ENCODE measurements at regions not wholly inside any gene's neighbourhood (a gene's known extent, or its start where the extent isn't known, plus 50 kb on each side); places are given as distances from the start of the nearest gene placed in this dataset.
"Not testable (repeated sequence)": the region's sequence is repeated elsewhere in the genome, so short reads cannot be mapped to it uniquely, and the experiment has no call there.

DNA sequence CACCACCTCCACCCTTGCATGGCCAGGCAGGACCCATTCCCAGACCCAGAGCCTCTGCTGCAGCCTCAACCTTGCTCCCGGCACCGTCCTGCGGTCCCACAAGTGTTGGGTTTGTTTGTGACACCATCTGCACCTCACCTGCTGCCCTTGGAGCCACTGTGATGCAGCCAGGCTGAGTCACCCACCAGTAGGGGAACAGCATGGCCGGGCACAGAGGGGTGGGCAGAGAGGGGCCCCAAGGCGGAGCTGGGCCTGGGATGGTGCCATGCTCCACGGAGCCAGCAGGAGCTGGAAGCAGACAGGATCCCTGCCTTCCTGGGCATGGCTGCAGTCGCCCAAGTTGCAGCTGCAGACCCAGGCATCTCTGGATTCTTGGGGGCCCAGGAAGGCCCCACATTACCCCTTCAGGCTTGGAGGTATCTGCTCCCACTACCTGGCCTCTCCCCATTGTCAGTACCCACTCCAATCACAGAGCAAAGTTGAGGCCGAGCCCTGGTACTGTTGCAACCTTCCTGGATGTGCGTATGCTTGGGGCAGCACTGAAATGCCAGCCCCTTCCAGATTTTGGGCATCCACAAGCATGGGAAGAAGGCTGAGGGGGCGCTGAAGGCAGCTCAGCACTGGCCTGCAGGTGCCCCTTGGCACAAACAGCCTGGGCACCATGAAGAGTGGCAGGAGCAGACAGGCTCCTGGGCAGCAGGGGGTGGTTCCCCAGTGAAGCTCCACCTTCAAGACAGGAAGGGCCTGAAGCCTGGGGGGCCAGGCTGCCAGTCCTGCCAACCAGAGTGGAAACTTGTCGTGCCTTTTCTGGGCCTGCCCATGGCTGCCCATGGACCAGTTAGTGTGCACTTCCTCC, 172.8 kb downstream of the MATN1 start:
- 65 to 86% (median 78%) methylated on average over 5 to 11 of the region's 11 CpGs for WGBS, 5 donors
- DNase-seq = peak; percentile 29
- TF ChIP-seq POLR2A (IDR thresholded peaks at IDR 0.05) = no peak
- TF ChIP-seq, protein P1, sequence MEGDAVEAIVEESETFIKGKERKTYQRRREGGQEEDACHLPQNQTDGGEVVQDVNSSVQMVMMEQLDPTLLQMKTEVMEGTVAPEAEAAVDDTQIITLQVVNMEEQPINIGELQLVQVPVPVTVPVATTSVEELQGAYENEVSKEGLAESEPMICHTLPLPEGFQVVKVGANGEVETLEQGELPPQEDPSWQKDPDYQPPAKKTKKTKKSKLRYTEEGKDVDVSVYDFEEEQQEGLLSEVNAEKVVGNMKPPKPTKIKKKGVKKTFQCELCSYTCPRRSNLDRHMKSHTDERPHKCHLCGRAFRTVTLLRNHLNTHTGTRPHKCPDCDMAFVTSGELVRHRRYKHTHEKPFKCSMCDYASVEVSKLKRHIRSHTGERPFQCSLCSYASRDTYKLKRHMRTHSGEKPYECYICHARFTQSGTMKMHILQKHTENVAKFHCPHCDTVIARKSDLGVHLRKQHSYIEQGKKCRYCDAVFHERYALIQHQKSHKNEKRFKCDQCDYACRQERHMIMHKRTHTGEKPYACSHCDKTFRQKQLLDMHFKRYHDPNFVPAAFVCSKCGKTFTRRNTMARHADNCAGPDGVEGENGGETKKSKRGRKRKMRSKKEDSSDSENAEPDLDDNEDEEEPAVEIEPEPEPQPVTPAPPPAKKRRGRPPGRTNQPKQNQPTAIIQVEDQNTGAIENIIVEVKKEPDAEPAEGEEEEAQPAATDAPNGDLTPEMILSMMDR (IDR thresholded peaks at IDR 0.05 in 8 of 11, conservative IDR thresholded peaks at IDR 0.05 in 3 of 11) = no peak
- TF ChIP-seq POLR2AphosphoS5 (IDR thresholded peaks at IDR 0.05) = no peak
- Histone ChIP-seq H3K4me3 (no peak overlapping the region), H3K36me3 (no peaks in the 10 kb centered on the region), H3K4me1 (no peaks in the 10 kb centered on the region), H3K27ac (no peak overlapping the region), H3K9me3 (peaks cover 0 to 12% (median 0%) of the 10 kb centered on the region in 8 donors), H3K27me3 (replicated peaks in 1 of 7) (peaks cover 0 to 27% (median 0%) of the 10 kb centered on the region in 7 donors)
- intact Hi-C loops (cut with DNase I; ENCODE audit: low total_unique reads) = no loop called here

DNA sequence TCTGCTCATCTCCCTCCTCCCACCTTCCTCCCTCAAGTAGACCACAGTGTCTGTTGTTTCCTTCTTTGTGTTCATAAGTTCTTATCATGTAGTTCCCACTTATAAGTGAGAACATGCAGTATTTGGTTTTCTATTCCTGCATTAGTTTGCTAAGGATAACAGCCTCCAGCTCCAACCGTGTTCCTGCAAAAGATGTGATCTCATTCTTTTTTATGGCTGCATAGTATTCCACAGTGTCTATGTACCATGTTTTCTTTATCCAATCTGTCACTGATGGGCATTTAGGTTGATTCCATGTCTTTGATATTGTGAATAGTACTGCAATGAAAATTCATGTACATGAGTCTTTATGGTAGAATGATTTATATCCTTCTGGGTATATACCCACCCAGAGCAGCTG, 173.5 kb downstream of the MATN1 start:
- H3K27ac ChIP-seq; DNase-seq; H3K4me1 ChIP-seq; H3K36me3 ChIP-seq; H3K4me3 ChIP-seq; intact Hi-C loops (cut with DNase I; ENCODE audit: low total_unique reads): not testable (repeated sequence)
- Histone ChIP-seq H3K9me3 (peaks cover 0 to 12% (median 0%) of the 10 kb centered on the region in 8 donors), H3K27me3 (replicated peaks in 1 of 7) (peaks cover 0 to 21% (median 0%) of the 10 kb centered on the region in 7 donors)
- WGBS, 5 donors = 86 to 97% (median 88%) methylated on average over 1 of the region's 1 CpG

DNA sequence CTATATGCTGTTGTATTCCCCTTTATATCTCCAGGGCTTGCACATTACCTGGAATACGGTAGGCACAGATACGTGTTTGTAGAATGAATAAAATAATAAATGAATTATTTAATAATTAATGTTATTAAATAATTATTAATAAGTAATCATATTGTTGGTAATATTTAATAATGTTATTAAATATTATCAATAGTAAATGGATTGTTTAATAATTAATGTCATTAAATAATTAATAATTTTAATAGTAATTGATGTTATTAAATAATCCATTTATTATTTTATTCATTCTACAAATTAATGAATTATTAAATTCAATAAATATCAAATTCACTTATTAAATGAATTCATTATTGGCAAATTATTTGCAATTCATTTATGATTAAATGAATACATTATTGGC, 175.1 kb downstream of the MATN1 start:
- no peaks in the 10 kb centered on the region for H3K36me3 ChIP-seq
- H3K27me3 ChIP-seq (replicated peaks in 1 of 7) = peaks cover 0 to 19% (median 0%) of the 10 kb centered on the region in 7 donors
- DNase-seq = no peak
- H3K4me1 ChIP-seq = no peaks in the 10 kb centered on the region
- WGBS, 5 donors = 89 to 98% (median 95%) methylated on average over 2 of the region's 2 CpGs
- H3K27ac ChIP-seq = no peak overlapping the region
- TF ChIP-seq POLR2A (IDR thresholded peaks at IDR 0.05) (no peak), POLR2AphosphoS5 (IDR thresholded peaks at IDR 0.05) (no peak)
- TF ChIP-seq, protein P1 (IDR thresholded peaks at IDR 0.05 in 8 of 11, conservative IDR thresholded peaks at IDR 0.05 in 3 of 11) = no peak
- intact Hi-C loops (cut with DNase I; ENCODE audit: low total_unique reads) = no loop called here
- no peak overlapping the region for H3K4me3 ChIP-seq
- peaks cover 0 to 12% (median 0%) of the 10 kb centered on the region in 8 donors for H3K9me3 ChIP-seq

DNA sequence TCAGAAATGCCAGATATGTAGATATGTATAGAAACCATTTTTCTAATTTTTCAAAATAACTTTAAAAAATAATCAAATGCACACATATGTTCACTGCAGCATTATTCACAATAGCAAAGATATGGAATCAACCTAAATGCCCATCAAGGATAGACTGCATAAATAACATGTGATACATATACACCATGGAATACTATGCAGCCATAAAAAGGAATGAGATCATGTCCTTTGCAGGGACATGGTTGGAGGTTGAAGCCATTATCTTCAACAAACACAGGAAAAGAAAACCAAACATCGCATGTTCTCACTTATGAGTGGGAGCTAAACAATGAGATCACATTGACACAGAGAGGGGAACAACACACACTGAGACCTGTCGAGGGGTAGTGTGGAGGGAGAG, 176.1 kb downstream of the MATN1 start:
- intact Hi-C loops (cut with DNase I; ENCODE audit: low total_unique reads); H3K4me1 ChIP-seq; H3K4me3 ChIP-seq; DNase-seq; H3K27ac ChIP-seq; H3K36me3 ChIP-seq: not testable (repeated sequence)
- 40 to 89% (median 73%) methylated on average over 2 of the region's 2 CpGs for WGBS, 5 donors
- H3K27me3 ChIP-seq (replicated peaks in 1 of 7) = peaks cover 0 to 28% (median 0%) of the 10 kb centered on the region in 7 donors
- H3K9me3 ChIP-seq = peaks cover 0 to 12% (median 0%) of the 10 kb centered on the region in 8 donors

DNA sequence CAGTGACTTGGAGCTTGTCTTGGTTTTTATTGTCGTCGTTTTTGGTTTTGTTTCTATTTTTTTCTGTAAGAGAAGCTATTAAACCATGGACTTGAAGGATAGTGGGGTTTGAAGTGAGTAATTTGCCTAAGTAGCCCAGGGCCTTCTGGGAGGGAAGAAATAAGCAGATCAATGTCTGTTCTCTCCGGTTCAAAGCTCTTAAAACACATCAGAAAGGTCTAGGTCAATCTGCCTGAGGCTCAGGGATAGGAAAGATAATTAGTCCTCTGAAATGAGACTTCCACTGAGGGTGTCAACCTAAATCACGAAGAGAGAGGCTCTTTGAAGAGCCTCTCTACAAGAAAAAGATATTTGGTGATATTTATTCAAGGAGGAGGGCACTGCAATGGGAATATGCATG, 178.0 kb downstream of the MATN1 start:
- Histone ChIP-seq H3K9me3 (peaks cover 0 to 7% (median 0%) of the 10 kb centered on the region in 8 donors), H3K27ac (no peak overlapping the region), H3K4me1 (no peaks in the 10 kb centered on the region), H3K36me3 (no peaks in the 10 kb centered on the region), H3K27me3 (replicated peaks in 1 of 7) (peaks cover 0 to 15% (median 0%) of the 10 kb centered on the region in 7 donors), H3K4me3 (no peak overlapping the region)
- DNase-seq = no peak
- WGBS, 5 donors = 35 to 46% (median 41%) methylated on average over 4 of the region's 4 CpGs
- TF ChIP-seq, protein P1 (IDR thresholded peaks at IDR 0.05 in 8 of 11, conservative IDR thresholded peaks at IDR 0.05 in 3 of 11) = no peak
- TF ChIP-seq POLR2A (IDR thresholded peaks at IDR 0.05) (no peak), POLR2AphosphoS5 (IDR thresholded peaks at IDR 0.05) (no peak)
- intact Hi-C loops (cut with DNase I; ENCODE audit: low total_unique reads) = no loop called here

Measured in spleen (tissue), 11 donors.